HG02981 (cell line): ENCODE measurements at regions not wholly inside any gene's neighbourhood (a gene's known extent, or its start where the extent isn't known, plus 50 kb on each side); places are given as distances from the start of the nearest gene placed in this dataset.

Experiments used
- ATAC-seq: cut with Tn5 transposase; IDR thresholded peaks from one replicate; pipeline ENCODE4 v1.9.1; 2021; ENCODE audit warnings: mild to moderate bottlenecking, moderate library complexity; ENCODE audit not compliant: unreplicated experiment

DNA sequence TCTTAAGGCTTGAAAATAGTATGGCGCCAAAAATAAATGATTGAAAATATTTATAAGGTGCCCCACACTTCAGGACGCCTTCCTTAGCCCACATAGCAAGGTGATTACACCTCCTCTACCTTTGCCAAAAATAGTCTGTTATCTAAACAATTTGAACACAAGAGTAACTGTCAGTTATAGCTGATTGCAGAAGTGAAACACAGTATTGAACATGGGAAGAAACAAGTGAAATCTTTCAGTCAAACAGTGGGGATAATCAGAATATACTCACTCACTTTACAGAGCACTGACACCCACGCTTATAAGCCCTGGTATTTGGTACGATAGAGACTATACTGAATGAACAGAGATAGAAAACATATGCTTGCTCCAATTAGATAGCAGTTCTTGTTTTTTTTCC, 203.1 kb downstream of the RAB38 start:
- no peak for ATAC-seq

DNA sequence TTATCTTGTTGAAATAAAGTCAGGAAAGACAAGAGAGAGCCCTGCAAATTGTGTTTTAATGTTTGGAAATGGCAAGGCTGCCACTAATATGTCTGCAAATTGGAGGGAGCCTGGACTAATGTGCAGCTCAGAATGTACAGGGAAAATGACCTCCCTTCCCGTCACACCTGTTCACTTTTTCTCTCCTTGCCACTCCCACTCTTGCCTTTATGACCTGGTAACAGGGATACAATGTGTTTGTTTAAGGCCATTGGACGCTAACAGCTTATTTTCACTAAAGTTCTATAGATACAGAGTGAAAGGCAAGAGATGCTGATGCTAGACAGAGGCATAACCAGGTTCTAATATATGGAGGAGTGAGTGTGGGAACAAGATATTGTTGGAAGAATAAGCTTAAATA, 203.9 kb downstream of the RAB38 start:
- no peak for ATAC-seq

- ATAC-seq, result no peak
These were observed 204.5 kb downstream of the RAB38 start for GRCh38 chr11:87970762-87971161.

DNA sequence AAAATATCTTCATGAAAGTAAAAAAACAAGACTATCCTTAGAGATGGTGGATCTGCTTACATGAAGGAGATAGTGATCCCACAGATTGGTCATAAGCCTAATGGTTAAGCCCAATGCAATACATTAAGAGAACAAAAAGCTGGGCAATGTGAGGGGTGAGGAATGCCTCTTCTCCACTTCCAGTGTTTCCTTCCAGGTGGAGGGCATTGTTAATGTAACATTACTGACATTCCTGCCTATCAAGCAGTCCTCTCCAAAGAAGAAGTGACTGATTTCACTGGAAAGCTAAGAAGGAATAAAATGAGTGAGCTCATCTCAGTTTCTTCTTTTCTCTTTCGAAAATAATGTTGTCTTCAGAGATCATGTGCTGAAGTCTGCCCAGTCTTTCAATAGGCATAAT, 207.8 kb downstream of the RAB38 start:
- ATAC-seq, result no peak

GRCh38 chr11:87966694-87967093, 208.5 kb downstream of the RAB38 start:
- no peak for ATAC-seq

GRCh38 chr11:87966216-87966615, 209.0 kb downstream of the RAB38 start:
- ATAC-seq, result no peak

DNA sequence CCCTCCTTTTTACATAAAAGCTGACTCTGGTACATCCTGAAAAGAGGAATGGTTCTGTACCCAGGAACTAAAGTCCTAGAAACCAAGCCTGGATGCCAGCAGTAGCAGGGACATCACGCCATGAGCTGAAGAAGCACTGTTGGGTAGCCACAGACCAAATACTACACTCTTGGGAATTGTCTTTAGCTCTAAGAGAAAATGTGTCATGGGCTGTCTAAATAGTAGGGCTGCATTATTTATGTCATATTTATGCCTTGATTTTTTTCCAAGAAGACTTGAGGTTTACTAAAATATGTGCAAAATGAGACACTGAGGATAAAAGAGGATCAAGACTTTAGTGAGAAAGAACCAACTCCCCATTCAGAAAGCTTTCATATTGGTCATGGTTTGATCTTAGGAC, 213.6 kb downstream of the RAB38 start:
- ATAC-seq, result no peak

GRCh38 chr11:87957961-87958360, 217.3 kb downstream of the RAB38 start:
- no peak for ATAC-seq

DNA sequence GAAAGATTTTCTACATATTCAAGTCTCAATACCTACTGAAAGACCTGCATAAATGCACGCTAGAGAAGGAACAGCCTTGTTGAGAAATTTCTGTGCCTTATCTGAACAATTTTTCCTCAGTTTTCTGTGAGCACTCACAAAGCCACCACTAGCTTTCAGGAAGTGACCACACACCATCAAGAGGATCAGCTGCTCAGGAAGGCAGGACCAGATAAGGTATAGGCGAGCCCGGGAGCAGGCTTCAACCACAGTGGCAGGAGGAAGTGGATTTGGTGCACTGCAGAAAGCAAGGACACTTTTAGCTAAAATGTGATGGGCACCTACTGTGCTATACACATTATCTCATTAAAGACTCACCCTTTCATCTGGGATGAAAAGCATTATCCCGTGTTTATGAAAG, 220.8 kb downstream of the RAB38 start:
- no peak for ATAC-seq

- no peak for ATAC-seq
These were observed 232.5 kb downstream of the RAB38 start for GRCh38 chr11:87942786-87943185.

DNA sequence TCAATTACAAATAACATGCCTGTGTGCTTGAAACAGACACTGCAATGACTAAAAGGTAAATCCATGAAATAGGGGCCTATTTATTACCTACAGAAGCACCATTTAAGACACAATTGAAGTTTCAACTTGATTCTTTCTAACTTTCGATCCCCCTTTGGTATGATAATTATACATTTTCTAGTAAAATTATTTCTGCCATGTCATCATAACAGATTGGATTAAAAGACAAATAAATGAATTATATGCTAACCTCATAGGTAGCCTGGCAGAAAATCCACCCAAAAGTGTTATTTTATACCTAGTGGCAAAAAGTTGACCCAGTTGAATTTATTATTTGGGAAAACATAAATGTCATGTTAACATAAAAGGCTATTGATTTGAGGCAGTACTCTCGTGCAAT, 241.1 kb downstream of the RAB38 start:
- no peak for ATAC-seq

GRCh38 chr11:87926250-87926970, 248.8 kb downstream of the RAB38 start:
- no peak for ATAC-seq

DNA sequence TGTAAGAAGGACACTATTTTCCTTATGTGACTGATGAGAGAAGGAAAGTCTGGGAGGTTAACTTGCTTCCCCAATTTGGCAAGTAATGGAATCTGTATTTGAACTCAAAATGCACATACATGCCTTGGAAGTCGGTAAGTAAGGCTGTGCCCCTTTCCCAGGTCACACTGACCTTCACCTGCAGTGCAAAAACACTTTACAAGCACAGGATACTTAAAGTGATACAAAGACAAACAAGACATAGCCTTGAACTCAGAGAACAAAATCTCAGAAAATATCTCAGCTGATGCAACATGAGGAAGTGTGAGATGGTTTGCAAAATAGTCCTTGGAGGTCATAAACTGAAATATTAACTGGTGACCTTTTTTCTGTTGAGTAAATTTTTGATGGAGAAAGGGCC, 251.1 kb downstream of the RAB38 start:
- no peak for ATAC-seq

DNA sequence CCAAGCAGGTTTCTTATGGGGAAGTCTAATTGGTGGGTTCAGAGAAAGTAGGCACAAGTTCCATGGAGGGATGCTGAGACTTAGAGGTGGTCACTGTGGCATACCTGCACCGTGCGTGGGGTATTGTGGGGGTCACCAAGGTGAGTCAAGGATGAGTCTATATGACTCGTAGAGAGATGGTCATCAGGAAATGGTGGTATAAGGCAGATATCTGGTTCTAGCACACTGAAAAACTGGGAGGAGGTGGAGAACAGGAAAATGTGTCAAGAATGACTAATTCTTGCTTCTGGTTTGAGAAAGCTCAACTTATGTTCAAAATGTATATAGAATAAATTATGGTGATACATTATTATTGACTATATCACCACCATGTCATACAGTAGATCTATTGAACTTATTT, 258.1 kb downstream of the RAB38 start:
- ATAC-seq, result no peak

- ATAC-seq, result no peak
These were observed 266.1 kb downstream of the RAB38 start for GRCh38 chr11:87909178-87909577.

DNA sequence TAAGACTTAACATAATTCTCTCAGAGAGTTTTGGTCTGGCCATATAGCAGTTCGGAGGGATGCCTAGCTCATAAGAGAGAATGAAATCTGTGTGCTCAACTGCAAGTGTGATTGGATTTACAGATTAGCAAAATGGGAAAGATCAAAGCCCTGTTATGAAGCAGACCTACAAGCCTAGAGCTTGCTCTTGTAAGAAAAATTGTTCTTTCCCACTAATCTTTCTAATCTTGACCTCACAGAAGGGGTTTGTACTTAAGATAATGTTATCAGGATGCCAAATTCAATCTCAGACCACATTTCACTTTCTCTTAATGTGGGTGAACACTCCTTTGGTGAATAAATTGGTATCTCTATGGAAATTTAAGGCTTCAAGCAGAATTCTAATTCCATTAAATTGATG, 267.2 kb downstream of the RAB38 start:
- no peak for ATAC-seq

GRCh38 chr11:87903345-87903744, 271.9 kb downstream of the RAB38 start:
- ATAC-seq, result no peak

DNA sequence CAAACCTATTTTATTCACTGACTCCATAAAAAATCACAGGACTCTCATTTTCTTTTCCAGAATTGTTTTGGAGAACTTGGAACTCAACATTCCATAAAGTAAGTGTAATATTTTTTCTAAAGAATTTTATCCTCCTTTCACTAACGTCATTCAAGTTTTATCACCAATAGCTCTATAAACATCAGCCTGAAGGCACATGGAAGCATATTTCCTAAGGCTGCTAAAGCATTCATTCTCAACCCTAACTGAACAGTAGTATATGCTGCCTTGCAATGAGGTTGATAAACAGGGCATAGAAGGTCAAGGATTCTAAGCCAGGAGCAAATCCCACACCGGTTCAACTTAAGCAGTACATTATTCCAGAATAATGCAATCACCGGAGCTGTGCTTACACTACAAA, 273.9 kb downstream of the RAB38 start:
- no peak for ATAC-seq

- no peak for ATAC-seq
These were observed 277.3 kb downstream of the RAB38 start for GRCh38 chr11:87897921-87898320.

DNA sequence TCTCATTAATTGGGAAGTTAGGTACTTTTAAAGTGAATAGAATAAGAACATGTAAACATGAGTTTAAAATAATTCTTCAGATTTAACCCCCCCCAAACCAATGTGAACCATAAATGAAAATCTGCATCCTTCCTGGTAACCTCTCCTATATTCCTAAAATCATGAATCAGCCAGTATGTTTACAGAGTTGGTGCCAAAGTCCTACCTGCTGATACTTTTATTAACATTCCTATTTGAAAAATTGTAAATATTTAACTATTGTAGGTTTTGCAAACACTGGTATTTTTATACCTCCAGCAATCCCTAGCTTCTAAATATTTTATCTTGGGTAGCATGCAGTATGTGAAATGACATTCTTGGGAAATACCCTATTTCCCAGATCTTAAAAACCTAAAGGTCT, 278.2 kb downstream of the RAB38 start:
- ATAC-seq, result no peak

DNA sequence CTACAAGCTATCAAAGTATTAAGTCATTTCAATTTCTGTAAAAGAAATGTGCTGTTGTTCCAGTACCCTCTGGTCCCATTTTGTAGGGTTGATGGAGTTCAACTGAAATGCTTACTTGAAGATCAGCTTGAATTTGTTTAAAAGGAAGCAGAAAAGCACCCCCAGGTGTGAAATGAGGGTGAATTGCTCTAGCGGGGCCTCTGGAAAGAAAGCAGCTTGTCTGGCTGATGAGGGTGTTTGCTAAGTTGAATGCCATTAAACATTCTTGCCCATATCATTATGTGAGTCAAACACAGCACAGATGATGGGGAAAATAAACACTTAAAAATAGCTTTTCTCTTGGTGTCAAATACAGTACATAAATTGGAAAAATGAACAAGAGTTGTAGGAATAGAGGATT, 280.3 kb downstream of the RAB38 start:
- no peak for ATAC-seq

GRCh38 chr11:87892291-87892690, 283.0 kb downstream of the RAB38 start:
- ATAC-seq, result no peak

DNA sequence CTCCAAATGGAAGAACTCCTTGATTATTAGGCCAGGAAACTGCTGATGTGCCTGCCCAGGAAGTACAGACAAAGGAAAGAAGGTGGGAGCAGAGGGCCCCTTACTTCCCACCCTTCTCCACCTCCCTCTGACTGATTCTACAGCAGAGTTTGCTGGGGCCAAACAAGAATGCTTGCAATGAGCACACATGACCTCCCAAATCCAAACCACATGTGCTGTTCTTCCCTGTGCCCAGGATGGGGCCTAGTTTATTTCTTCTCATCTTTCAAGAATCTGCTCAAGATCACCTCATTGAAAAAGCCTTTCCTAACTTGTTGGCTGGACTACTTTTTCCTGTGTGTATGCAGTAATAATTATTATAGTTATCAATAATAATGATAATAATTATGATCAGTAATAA, 286.1 kb downstream of the RAB38 start:
- no peak for ATAC-seq
